Uterus (tissue), 2 donors: ENCODE measurements at regions not wholly inside any gene's neighbourhood (a gene's known extent, or its start where the extent isn't known, plus 50 kb on each side); places are given as distances from the start of the nearest gene placed in this dataset.

Experiments used
- POLR2A ChIP-seq, 2 donors: fragments of 450-650 bp; IDR thresholded peaks; one replicate each; pipeline ENCODE4 v1.6.1; 2016; ENCODE audit warnings: antibody characterized with exemption in 2 of 2, mild to moderate bottlenecking in 1 of 2, moderate library complexity in 1 of 2
- TF ChIP-seq, protein P1 (sequence below), 4 experiments: fragments of 200-600 bp in 2 of 4; fragments of 450-650 bp in 2 of 4; sonication (generic) in 2 of 4; IDR thresholded peaks; one replicate each; pipeline ENCODE4 v1.5.1; 2016 to 2019; ENCODE audit warnings: antibody characterized with exemption in 4 of 4, mild to moderate bottlenecking in 2 of 4, moderate library complexity in 1 of 4

DNA sequence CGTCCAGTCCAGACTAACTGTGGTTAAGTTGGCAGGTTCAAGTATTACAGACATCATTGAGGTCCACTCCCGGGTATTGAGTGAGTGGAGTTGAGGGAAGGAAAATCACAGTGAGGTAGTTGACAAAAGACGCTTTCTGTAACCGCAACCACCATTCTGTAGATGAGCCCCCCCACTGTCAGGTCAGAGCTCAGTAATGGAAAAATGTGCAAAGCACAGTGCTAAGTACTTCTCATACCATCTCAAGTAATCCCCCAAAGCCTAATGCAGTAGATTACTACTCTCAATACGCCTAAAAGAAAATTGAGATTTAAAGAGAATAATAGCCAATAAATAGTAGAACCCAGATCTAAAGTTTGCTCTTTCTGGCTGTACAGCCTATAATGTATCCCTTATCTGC is 522.8 kb downstream of the LMO4 start:
- TF ChIP-seq, protein P1, sequence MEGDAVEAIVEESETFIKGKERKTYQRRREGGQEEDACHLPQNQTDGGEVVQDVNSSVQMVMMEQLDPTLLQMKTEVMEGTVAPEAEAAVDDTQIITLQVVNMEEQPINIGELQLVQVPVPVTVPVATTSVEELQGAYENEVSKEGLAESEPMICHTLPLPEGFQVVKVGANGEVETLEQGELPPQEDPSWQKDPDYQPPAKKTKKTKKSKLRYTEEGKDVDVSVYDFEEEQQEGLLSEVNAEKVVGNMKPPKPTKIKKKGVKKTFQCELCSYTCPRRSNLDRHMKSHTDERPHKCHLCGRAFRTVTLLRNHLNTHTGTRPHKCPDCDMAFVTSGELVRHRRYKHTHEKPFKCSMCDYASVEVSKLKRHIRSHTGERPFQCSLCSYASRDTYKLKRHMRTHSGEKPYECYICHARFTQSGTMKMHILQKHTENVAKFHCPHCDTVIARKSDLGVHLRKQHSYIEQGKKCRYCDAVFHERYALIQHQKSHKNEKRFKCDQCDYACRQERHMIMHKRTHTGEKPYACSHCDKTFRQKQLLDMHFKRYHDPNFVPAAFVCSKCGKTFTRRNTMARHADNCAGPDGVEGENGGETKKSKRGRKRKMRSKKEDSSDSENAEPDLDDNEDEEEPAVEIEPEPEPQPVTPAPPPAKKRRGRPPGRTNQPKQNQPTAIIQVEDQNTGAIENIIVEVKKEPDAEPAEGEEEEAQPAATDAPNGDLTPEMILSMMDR (IDR thresholded peaks at IDR 0.05) = no peak
- no peak for TF ChIP-seq POLR2A (IDR thresholded peaks at IDR 0.05)
